Gastrocnemius medialis (tissue), 4 donors: ENCODE measurements at regions not wholly inside any gene's neighbourhood (a gene's known extent, or its start where the extent isn't known, plus 50 kb on each side); places are given as distances from the start of the nearest gene placed in this dataset.

ENCODE experiments used
- ATAC-seq, 2 donors: fragments of 150-250 bp; one replicate each; pipeline ENCODE4 v1.9.1; 2016
- DNase-seq, 2 donors: peaks; one replicate each; pipeline ENCODE4 v3.0.0-alpha.2; 2019
- H3K27ac ChIP-seq, 4 donors: fragments of 200-600 bp; sonication (generic); 1 replicate in 1 of 4; 2 replicates in 3 of 4; pipeline ENCODE4 v1.5.1; 2016 to 2018; ENCODE audit warnings: mild to moderate bottlenecking in 2 of 4, moderate library complexity in 1 of 4
- H3K27me3 ChIP-seq, 3 donors: fragments of 200-600 bp; sonication (generic) in 2 of 3; 1 replicate in 1 of 3; 2 replicates in 2 of 3; pipeline versions ENCODE4 v1.5.1 to v1.6.0; 2016 to 2019; ENCODE audit warnings: mild to moderate bottlenecking in 1 of 3, moderate library complexity in 1 of 3
- H3K36me3 ChIP-seq, 2 donors: fragments of 200-600 bp; sonication (generic) in 1 of 2; one replicate each; pipeline ENCODE4 v1.5.1; 2017 to 2018
- H3K4me1 ChIP-seq, 2 donors: fragments of 200-600 bp; sonication (generic) in 1 of 2; one replicate each; pipeline ENCODE4 v1.5.1; 2016 to 2017; ENCODE audit warnings: mild to moderate bottlenecking in 2 of 2
- H3K4me3 ChIP-seq, 4 donors: fragments of 200-600 bp; sonication (generic) in 3 of 4; 1 replicate in 1 of 4; 2 replicates in 3 of 4; pipeline ENCODE4 v1.5.1; 2016 to 2019; ENCODE audit warnings: mild to moderate bottlenecking in 2 of 4
- H3K9me3 ChIP-seq, 3 donors: fragments of 200-600 bp; sonication (generic) in 2 of 3; 1 replicate in 1 of 3; 2 replicates in 2 of 3; pipeline ENCODE4 v1.5.1; 2016 to 2019
- POLR2A ChIP-seq, 2 donors: fragments of 450-650 bp; IDR thresholded peaks; one replicate each; pipeline ENCODE4 v1.6.1; 2017; ENCODE audit warnings: antibody characterized with exemption in 2 of 2, mild to moderate bottlenecking in 2 of 2, moderate library complexity in 2 of 2
- in situ Hi-C, 4 donors: fragments of 200-750 bp; cut with MboI; loops; one replicate each; pipeline versions ENCODE4 v1.15.0 to v1.8.0; 2017; ENCODE audit warnings: low sequenced_read_pairs in 4 of 4
- intact Hi-C: fragments of 100-400 bp; cut with DNase I; formaldehyde crosslinking; loops from one replicate; pipeline ENCODE4 v1.15.1; 2023; ENCODE audit warnings: low total_unique reads
- TF ChIP-seq, protein P1 (sequence below), 5 experiments: fragments of 450-650 bp in 3 of 5; fragments of 200-600 bp in 2 of 5; sonication (generic) in 2 of 5; IDR thresholded peaks in 4 of 5; conservative IDR thresholded peaks in 1 of 5; 1 replicate in 4 of 5; 2 replicates in 1 of 5; pipeline ENCODE4 v1.5.1; 2016 to 2019; ENCODE audit warnings: antibody characterized with exemption in 5 of 5, mild to moderate bottlenecking in 3 of 5, moderate library complexity in 3 of 5

GRCh38 chr3:34650131-34650530 lies 851.7 kb downstream of the PDCD6IP start:
- DNase-seq: no peak
- no peaks in the 10 kb centered on the region for H3K9me3 ChIP-seq
- H3K27ac ChIP-seq: no peak overlapping the region
- H3K27me3 ChIP-seq: no peaks in the 10 kb centered on the region
- no peak for ATAC-seq
- no peaks in the 10 kb centered on the region for H3K4me1 ChIP-seq
- in situ Hi-C loops: no loop called here
- H3K36me3 ChIP-seq: no peaks in the 10 kb centered on the region
- TF ChIP-seq, protein P1, sequence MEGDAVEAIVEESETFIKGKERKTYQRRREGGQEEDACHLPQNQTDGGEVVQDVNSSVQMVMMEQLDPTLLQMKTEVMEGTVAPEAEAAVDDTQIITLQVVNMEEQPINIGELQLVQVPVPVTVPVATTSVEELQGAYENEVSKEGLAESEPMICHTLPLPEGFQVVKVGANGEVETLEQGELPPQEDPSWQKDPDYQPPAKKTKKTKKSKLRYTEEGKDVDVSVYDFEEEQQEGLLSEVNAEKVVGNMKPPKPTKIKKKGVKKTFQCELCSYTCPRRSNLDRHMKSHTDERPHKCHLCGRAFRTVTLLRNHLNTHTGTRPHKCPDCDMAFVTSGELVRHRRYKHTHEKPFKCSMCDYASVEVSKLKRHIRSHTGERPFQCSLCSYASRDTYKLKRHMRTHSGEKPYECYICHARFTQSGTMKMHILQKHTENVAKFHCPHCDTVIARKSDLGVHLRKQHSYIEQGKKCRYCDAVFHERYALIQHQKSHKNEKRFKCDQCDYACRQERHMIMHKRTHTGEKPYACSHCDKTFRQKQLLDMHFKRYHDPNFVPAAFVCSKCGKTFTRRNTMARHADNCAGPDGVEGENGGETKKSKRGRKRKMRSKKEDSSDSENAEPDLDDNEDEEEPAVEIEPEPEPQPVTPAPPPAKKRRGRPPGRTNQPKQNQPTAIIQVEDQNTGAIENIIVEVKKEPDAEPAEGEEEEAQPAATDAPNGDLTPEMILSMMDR (IDR thresholded peaks at IDR 0.05 in 4 of 5, conservative IDR thresholded peaks at IDR 0.05 in 1 of 5): no peak
- no peak for TF ChIP-seq POLR2A (IDR thresholded peaks at IDR 0.05)
- no peak overlapping the region for H3K4me3 ChIP-seq
- intact Hi-C loops: no loop called here

GRCh38 chr3:34668915-34669314 lies 870.5 kb downstream of the PDCD6IP start:
- Histone ChIP-seq H3K27ac (no peak overlapping the region), H3K4me3 (no peak overlapping the region), H3K27me3 (no peaks in the 10 kb centered on the region), H3K4me1 (no peaks in the 10 kb centered on the region), H3K9me3 (no peaks in the 10 kb centered on the region), H3K36me3 (no peaks in the 10 kb centered on the region)
- DNase-seq (no peak), ATAC-seq (no peak)
- in situ Hi-C loops (no loop called here), intact Hi-C loops (no loop called here)
- TF ChIP-seq, protein P1 (IDR thresholded peaks at IDR 0.05 in 4 of 5, conservative IDR thresholded peaks at IDR 0.05 in 1 of 5): no peak
- no peak for TF ChIP-seq POLR2A (IDR thresholded peaks at IDR 0.05)

GRCh38 chr3:34669490-34669889 lies 871.1 kb downstream of the PDCD6IP start:
- DNase-seq: no peak
- no peak overlapping the region for H3K4me3 ChIP-seq
- no peak overlapping the region for H3K27ac ChIP-seq
- H3K27me3 ChIP-seq: no peaks in the 10 kb centered on the region
- no peaks in the 10 kb centered on the region for H3K4me1 ChIP-seq
- H3K36me3 ChIP-seq: no peaks in the 10 kb centered on the region
- ATAC-seq: no peak
- in situ Hi-C loops: no loop called here
- intact Hi-C loops: no loop called here
- H3K9me3 ChIP-seq: no peaks in the 10 kb centered on the region
- TF ChIP-seq POLR2A (IDR thresholded peaks at IDR 0.05): no peak
- TF ChIP-seq, protein P1 (IDR thresholded peaks at IDR 0.05 in 4 of 5, conservative IDR thresholded peaks at IDR 0.05 in 1 of 5): no peak

- no peak for ATAC-seq
- Histone ChIP-seq H3K4me3 (no peak overlapping the region), H3K4me1 (no peaks in the 10 kb centered on the region), H3K27me3 (no peaks in the 10 kb centered on the region), H3K9me3 (no peaks in the 10 kb centered on the region), H3K27ac (no peak overlapping the region), H3K36me3 (no peaks in the 10 kb centered on the region)
- no peak for TF ChIP-seq POLR2A (IDR thresholded peaks at IDR 0.05)
- TF ChIP-seq, protein P1 (IDR thresholded peaks at IDR 0.05 in 4 of 5, conservative IDR thresholded peaks at IDR 0.05 in 1 of 5): no peak
- no peak for DNase-seq
- in situ Hi-C loops (loop anchor here in 2 of 4 donors (25.0 kb wide), 1 partner anchor 788 kb away; no protein-coding TSS in a partner anchor), intact Hi-C loops (no loop called here)
Observed at GRCh38 chr3:34675383-34676120, 877.1 kb downstream of the PDCD6IP start.
